ENCODE measurements at regions not wholly inside any gene's neighbourhood (a gene's known extent, or its start where the extent isn't known, plus 50 kb on each side); places are given as distances from the start of the nearest gene placed in this dataset.

DNA sequence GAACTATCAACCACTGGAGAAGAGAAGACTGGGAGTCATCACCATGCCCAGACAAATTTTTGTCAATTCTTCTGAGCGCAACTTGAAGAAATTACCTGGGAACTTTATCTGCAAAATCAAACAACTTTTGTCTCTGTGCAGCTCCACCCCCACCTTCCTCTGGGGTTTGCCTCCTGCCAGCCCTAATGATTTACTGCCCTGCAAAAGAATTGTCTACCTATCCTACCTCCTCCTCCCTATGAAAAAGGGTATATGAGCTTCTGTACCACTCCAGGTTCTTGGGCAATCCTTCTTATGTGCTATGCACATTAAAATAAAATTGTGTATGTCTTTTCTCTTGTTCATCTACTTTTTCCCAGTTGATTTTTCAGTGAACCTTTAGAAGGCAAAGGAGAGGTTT is 191.9 kb downstream of the URB2 start:
- no peak for DNase-seq

DNA sequence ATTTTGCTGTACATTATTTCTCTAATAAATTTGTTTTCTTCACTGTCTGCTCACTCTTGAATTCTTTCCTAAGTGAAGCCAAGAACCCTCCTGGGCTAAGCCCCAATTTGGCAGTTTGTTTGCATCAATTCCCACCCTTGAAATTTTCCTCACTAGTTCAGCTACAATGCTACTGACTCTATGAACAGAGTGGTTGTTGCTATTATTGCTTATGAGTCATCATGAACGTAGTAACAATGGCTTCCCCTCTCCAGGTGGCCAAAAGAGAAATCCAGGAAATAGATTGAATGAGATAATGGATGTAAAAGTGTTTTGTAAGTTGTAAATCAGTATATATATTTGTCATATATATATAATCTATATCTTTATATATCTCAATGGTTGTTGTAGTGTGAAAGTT is 193.0 kb downstream of the URB2 start:
- DNase-seq, result no peak

DNA sequence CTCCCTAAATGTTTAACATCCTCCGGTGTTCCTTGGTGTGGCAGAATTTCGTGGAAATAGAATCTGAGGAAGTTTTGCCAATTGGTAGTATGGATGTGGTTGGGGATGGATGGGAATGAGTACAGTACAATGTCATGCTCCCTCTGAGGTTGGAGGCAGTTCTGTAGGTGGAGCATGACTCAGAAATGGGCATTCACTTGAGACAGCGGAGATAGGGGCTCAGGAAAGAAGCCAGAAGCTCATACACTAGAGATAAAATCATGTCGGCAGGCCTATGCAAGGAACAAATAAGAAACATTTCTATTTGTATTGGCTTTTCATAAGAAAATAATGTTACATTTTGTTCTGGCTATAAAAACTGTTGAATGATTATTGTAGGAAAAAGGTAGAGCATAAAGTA is 196.0 kb downstream of the URB2 start:
- DNase-seq, result no peak

DNA sequence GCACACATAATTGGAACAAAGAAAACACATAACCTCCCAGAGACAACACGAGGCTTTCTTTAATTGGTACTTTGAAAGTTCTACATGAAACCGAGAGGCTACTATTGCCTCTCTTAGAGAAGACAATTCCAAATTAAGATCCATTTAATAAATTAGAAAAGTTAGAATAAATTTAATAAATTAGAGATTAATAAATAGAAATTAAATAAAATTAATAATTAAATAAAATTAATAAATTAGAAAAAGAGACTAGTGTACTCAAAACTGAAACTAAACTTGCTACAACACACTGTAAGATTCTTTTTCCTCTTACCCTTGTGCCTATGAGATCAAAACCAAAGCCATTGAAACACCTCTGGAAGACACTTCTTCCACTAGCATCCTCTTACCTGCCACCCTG is 199.0 kb downstream of the URB2 start:
- DNase-seq, result no peak

DNA sequence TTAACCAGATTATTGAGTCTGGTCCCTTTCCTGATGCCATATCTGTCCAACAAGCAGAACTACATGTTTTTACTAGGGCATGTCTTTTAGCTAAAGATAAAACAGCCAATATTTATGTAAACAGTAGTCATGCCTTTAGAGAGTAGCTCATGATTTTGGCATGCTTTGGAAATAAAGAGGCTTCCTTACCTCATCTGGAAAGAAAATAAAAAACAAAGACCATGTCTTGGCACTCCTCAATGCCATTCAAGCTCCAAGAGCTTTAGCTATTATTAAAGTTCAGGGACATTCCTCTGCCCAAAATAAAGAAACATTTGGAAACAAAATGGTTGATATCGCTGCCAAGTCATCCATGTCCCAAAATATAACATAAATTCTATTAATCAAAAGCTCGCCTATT is 202.4 kb downstream of the URB2 start:
- no peak for DNase-seq

DNA sequence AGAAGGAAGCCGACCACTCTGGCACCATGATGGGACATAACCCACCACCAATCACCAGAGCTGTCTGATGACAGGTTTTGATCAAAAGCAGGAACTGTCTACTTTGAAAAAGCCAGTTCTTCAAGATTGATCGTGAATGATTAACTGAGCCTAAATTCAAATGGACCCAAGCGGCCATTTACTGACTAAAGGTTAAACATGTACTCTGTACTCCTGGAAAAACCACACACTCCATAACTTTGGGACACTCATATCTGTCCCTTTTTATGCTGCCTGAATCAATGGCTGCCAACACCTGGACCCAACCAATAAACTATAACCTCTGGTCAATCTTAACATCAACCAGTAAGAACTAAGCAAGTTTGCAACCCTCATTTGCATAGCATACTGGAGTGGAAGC is 206.6 kb downstream of the URB2 start:
- no peak for DNase-seq

DNA sequence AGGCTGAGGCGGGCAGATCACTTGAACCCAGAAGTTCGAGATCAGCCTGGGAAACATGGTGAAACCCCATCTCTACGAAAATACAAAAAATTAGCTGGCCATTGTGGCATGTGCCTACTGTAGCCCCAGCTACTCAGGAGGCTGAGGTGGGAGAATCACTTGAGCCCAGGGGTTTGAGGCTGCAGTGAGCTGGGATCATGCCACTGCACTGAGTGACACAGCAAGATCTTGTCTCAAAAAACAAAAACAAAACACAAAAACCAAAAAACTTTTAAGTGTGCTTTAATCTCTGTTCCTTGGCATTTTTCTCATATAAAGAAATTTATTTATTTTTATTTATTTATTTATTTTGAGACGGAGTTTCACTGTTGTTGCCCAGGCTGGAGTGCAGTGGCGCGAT is 208.2 kb downstream of the URB2 start:
- DNase-seq, result no peak

DNA sequence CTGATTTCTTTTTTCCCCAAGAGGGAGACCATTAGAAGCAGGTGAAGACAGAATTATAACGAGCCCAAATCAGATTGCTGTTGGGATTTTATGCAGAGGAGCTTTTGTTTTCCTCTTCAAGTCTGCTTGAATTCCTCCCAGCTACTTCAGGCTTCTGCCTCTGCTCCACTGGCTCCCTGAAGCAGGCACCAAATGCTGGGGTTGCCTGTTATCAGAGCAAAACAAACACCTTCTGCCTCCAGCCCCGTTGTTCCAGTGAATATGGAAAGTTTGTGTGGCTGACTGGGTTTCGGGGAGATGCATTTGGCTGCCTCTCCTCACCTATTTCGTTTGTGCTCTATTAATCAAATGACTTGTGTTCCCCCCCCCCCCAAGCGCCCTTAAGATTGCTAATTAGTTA is 209.2 kb downstream of the URB2 start:
- no peak for DNase-seq

DNA sequence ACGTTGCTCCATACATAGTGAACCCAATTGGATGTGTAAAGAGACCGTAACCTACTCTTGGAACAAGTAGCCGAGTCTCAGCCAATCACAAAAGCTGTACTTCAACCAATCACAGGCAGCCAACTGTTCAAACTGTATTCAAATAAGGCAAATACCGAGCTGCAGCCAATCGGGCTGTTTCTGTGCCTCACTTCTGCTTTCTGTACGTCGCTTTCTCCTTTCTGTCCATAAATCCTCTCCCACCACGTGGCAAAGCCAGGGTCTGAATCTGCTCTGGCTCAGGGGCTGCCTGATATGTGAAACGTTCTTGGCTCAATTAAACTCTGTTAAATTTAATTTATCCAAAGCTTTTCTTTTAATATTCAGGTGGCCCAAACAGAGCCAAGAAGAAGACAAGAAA is 210.3 kb downstream of the URB2 start:
- DNase-seq, result no peak

DNA sequence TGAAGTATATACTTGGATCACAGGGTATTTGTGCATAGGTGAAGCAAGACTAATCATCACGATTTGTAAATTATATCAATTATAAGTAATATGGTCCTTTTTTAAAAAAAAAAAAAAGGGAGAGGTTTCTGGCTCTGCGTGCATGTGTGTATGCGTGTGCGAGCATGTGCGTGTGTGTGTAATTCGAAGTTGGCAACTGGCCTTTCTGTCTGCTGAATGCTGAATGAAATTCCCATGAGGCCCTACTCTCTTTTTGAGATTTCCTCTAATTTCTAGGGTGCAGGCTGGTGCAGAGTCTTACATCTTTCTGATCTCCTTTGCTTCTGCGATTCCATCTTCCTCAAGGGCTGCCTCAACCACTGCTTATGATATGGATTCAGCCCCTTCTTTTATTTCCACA is 212.2 kb downstream of the URB2 start:
- DNase-seq, result no peak

DNA sequence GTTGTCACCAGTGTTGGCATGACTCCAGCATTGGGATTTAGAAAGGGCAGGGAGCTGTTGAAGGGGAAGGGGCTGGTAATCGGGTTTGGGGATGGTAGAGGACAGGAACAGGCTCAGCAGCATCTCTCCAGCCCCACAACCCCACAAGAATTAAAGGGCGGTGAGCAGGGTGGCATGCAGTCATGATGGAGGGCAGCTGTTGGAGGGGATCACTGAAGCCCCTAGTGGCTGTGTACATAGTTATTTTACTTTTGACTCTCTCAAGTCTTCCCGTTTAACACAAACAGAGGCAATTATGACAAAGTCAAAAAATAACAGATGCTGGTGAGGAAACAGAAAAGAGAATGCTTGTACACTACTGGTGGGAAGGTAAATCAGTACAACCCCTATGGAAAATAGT is 213.8 kb downstream of the URB2 start:
- no peak for DNase-seq

DNA sequence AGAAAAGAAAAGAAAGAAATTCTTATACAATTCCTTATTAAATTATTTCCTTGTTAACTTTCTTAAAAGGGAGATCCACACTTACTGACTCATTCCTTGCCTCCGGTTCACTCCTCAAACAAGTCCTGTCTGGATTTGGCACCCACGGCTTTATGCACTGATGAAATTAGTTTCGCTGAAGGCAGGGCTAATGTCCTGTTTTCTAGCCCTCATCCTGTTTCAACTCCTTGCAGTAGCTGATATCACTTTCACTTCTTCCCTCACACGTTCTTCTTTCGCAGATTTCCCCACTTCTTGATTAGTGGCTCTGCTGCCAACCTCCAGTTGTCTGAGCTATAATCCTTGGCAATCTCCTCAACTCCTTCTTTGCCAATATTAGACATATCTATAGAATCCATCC is 215.2 kb downstream of the URB2 start:
- DNase-seq, result peak in 1 of 58 donors; percentile 8

DNA sequence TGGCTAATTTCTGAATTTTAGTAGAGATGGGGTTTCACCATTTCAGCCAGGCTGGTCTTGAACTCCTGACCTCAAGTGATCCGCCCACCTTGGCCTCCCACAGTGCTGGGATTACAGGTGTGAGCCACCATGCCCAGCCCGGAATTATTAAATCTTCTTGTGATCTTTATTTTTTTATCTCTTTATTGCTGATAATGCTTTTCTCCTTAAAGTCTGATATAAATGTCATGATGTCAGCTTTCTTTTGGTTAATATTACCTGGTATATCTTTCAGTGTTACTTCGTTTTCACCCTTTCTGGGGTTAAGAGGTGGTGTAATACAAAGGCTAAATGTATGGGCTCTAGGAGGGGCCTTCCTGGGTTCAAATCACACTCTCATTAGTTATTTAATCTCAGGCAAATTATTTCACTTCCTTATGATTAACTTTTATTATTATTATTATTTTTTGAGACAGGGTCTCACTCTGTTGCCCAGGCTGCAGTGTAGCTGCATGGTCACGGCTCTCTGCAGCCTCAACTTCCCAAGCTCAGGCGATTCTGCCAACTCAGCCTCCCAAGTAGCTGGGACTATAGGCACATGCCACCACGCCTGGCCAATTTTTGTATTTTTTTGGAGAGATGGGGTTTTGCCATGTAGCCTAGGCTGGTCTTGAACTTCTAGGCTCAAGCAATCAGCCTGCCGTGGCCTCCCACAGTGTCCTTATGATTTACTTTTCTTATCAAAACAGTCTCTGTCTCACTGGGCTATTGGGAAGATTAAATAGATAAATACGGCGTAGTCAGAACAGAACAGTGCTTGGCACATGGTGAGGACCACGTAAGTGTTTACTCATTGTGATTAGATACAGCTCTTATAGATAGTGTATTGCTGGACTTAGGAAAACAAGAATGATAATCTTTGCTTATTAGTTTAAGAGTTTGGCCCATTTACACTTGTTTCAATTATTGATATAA is 216.5 kb downstream of the URB2 start:
- no peak for DNase-seq

DNA sequence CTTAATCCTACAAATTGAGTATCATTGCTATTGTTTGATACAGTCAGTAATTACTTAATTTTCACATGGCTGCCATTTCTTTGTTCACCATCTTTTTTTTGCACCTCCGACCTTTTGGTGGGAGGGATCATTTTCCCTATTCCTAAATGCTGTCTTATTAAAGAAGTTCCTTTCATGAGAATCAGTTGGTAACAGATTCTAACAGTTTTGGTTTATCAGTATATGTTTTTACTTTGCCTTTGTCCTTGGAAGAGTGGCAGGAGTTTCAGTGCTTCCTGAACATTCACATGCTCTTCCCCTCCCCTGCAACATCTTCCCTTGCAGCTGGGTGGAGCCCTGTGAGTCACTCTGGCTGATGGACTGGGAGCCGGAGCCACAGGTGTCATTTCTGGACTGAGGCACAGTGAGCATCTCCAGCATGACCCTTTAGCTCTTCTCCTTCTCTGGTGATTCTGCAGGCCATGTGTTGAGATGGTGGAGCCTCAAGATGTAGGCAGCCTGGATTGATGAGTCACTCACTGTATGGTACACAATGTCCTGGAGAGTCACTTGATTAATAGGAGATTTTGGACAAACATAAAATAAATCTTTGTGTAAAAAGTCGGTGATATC is 217.7 kb downstream of the URB2 start:
- DNase-seq, result peak in 9 of 58 donors; percentile 5 to 43 (median 28)

DNA sequence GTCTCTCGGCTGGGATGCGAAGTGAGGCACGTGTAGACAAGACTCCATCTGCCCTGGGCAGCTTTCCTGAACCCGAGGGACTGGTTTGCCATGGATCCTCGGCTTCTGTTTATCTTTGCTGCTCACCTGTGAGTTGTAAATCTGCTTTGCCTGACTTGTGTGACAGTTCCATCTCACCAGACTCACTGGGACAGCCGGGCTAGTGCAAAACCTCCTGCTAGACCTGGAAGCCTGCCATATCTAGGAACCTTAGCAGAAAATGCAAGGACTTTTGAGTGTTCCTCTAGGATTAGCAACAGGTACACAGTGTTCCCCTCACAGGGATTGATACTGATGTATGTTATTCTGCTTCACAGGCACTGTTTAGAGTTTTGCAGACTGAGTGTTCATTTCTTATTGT is 218.6 kb downstream of the URB2 start:
- no peak for DNase-seq

DNA sequence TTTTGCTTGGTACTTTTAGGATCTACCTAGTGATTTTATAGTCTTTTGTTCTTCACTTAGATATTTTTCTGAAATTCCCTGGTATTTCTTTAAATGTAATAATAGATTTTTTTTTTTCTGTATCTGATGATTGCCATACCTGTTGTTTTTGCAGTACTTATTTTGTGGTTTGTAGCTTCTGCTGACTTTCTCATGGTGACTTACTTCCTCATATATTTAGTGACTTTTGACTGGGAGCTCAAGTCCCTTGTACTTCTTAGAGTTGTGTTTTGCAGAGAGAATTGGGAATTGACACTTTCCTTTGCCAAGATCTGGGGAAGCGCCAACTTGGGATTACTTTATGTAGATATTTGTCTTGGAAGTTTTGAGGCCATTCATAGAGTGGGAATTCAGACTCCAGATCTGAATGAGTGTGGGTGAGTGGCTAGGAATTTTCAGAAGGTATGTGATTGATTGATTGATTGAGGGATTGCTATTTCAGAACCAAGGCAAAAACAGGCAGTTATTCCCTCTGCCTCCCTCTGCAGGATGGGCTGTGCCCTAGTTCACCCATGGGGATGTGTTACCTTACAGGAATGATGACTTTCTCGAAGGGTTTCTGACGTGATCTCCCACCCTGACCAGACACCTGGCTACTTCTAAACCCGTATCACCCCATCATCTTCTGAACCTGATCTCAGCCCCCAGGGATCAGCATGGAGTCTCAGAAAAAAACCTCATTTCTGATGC is 219.5 kb downstream of the URB2 start:
- no peak for DNase-seq

DNA sequence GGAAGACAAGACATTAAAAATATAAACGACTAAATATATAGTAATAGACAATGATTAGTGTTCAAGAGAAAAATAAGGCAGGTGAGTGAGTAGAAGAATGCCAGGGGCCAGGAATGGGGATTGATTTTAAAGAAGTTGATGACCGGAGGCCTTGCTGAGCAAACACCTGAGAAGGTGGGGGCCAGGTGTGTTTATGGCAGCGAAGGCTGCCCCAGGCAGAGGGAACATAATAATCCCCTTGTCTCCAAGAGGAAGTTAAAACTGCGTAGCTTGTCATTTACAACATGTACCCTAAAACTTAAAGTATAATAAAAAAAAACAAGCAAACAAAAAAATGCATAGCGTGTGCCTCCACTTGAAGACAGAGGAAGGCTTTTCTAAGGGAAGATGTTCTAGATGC is 220.3 kb downstream of the URB2 start:
- DNase-seq, result no peak

DNA sequence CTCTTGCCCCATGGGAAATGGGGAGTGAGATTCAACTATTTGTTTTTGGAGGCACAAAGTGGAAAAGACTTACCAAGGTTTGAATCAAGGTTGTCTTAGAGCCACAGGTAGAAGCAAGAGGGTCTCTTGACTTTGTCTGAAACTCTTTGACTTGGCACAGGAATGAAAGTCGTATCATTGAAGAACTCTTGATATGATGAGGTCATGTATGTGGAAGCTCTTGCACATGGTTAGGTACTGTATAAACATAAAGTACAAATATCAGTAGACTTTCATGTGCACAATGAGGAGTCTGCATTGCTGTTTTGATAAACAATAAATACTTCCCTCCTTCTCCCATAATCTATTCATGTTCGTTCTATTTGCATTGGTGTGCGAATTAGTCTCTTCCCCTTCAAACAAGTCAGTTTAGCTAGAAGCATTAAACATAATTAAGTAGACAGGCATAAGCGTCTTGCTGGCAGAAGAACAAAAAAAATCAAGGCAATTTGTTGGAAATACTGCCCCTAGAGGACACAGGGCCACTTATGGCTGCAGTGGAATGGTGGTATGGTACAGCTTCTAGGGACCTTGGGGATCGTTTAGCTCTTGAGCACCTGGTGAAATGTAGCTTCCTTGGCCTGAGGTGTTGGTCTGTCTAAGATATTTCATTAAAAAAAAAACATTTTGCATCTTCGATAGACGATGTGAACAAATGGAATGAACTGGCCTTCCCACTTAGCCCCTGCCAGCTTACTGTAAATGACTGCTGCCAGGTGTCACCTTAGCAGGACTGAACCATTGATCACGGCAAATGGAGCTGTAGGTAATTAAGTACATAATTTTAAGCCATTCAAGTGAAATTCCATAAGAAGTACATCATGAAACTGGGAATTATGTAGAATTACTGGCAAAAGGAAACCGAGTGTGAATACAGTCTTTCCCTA is 218.0 kb upstream of the GALNT2 start:
- DNase-seq, result no peak

DNA sequence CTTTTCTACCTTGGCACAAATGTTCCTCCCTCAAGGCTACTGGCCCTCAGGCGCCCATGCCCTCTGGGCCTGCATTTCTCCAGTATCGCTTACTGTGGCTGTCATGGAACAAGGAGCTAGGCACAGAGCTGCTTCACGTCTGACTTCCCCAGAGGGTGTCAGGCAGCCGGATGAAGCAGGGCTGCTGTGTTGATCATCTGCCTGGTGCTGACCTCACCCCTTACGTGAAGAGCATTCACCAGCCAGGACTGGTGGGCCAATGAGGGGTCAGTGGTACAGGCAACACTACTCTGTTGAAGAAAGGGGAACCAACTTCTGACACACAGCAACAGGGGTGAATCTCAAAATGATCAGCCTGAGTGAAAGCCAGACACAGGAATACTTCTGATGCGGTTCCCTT is 215.5 kb upstream of the GALNT2 start:
- no peak for DNase-seq

DNA sequence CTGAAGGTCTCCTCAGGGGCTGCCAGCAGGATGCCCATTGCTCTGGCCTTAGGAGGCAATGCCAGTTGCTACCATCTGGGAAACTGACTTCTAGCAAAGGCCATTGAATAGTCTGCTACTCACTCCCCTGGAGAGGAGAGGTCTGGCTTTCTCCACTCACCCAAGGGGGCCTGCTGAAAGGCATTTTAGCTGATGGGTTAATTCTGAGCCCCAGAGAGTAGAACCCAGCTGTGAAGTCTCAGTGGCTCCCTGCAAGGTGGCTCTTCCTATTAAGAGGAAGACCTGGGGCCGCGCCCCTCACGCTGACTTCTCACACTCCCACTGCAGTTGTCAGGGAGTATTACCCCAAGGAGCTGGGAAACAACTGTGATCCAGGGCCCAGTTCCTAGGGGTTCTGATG is 213.3 kb upstream of the GALNT2 start:
- DNase-seq, result no peak

DNA sequence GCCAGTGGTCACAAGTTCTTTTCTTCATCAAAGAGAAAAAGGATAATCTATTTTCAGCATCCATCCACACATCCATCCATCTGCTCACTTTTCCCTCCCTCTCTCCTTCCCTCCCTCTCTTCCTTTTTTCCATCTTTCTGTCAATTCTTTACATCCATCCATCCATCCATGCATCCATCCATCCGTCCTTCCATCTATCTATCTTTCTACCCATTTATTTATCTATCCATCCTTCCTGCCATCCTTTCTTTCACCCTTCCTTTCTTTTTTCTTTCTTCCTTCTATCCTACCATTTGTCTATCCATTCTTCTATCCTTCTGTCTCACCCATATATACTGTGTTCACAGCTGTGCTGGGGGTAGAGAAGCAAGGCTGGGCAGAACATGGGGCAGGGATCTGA is 212.4 kb upstream of the GALNT2 start:
- DNase-seq, result no peak
